ENCODE measurements at regions not wholly inside any gene's neighbourhood (a gene's known extent, or its start where the extent isn't known, plus 50 kb on each side); places are given as distances from the start of the nearest gene placed in this dataset.

DNA sequence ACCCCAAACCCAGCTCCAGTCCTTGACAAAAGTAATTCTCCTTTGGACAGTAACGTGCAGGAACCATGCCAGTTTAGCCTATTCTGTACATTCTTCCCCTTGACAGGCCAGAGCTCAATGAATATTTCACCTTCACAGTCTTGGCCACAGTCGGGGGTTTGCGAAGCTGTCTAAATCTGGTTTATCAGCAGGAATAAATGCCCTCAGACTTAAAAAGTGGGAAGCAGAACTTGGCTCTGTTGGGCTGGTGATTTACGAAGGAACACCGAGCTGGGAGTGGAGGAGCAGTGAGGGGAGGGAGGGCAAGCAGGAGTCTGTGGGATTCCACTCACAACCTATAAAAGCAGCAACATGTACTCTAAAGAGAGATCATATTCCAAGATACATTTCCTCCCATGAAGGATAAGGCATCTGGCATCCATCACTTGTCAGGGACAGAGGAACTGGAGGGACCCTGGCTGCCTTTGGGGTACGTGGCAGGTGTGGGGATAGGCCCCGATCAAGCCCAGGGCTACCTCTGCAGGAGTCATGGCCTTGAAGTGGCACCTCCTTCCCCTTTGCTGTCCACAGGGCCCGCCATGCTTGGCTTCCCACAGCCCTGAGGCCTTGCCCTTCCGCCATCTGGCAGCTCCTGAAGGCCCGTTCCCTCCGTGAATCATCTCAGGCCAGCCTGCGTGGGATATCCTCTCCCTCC is 154.3 kb downstream of the ADAMTS15 start:
- TF ChIP-seq CTCF (IDR thresholded peaks at IDR 0.05) (no peak), EP300 (IDR thresholded peaks at IDR 0.05) (no peak)
